ENCODE measurements at regions not wholly inside any gene's neighbourhood (a gene's known extent, or its start where the extent isn't known, plus 50 kb on each side); places are given as distances from the start of the nearest gene placed in this dataset.

DNA sequence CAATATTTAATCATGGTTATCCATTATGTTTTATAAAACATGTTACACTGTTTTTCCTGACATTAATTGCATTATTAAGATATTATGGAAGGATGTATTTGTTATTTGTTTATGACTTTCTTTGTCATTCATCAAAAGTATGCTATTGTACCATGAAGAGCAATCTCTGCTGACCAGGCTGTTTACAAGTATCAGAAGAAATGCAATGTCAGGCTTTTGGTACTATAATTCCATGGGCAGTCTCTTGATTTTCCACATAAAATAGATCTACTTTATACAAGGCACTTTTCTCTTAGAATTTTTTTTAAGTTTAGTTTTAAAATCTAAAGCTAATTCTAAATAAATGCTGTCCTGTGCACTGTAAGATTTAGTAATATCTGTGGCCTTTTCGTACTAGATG is 196.6 kb downstream of the COX7C start:
- no peak overlapping the region for H3K4me2 ChIP-seq (ENCODE audit: insufficient read depth, low read length)
- H3K4me1 ChIP-seq (ENCODE audit: control insufficient read depth, extremely low read depth, insufficient read depth, low read length): no peaks in the 10 kb centered on the region
- no peaks in the 10 kb centered on the region for H3K36me3 ChIP-seq (ENCODE audit: control insufficient read depth in 2 of 2, extremely low read depth in 1 of 2, insufficient read depth in 2 of 2, low read length in 2 of 2)
- no peak overlapping the region for H3K27ac ChIP-seq (ENCODE audit: insufficient read depth, low read depth, low read length)
- FAIRE-seq (no peak), DNase-seq (ENCODE audit: low read depth, low spot score) (no peak)
- POLR2A ChIA-PET: no interaction called here
- CTCF ChIA-PET: no interaction called here
- H3K79me2 ChIP-seq (ENCODE audit: control insufficient read depth, insufficient read depth, low read length): no peaks in the 10 kb centered on the region
- intact Hi-C loops (cut with micrococcal nuclease) (no loop called here), dilution Hi-C loops (cut with MboI; ENCODE audit: extremely low pct_ligation_motif_present, low sequenced_read_pairs) (no loop called here)
- no peak overlapping the region for H3K9ac ChIP-seq (replicated peaks; ENCODE audit: extremely low read depth, insufficient read depth, low read length)
- no TSS peak for BruUV-seq (replicated peaks)
- no peaks in the 10 kb centered on the region for H3K9me1 ChIP-seq (replicated peaks; ENCODE audit: control insufficient read depth, extremely low read depth, insufficient read depth, low read length)
- H3K27me3 ChIP-seq (ENCODE audit: control insufficient read depth in 2 of 2, insufficient read depth in 2 of 2, low read length in 2 of 2): no peaks in the 10 kb centered on the region
- no peaks in the 10 kb centered on the region for H4K20me1 ChIP-seq (replicated peaks; ENCODE audit: control insufficient read depth, extremely low read depth, insufficient read depth, low read length)
- H3K9me3 ChIP-seq (replicated peaks; ENCODE audit: control insufficient read depth, insufficient read depth, low read length): no peaks in the 10 kb centered on the region
- TF ChIP-seq POLR2AphosphoS5 (IDR thresholded peaks at IDR 0.05; ENCODE audit: insufficient read depth, low read depth, low read length) (no peak), GATA2 (IDR thresholded peaks at IDR 0.05; ENCODE audit: insufficient read depth, insufficient read length, low read depth, low read length) (no peak), FOS (IDR thresholded peaks at IDR 0.05; ENCODE audit: borderline replicate concordance, insufficient read depth, low read length) (no peak)
- no peak overlapping the region for H3K4me3 ChIP-seq (replicated peaks in 1 of 3; ENCODE audit: insufficient read depth in 1 of 3, low read depth in 1 of 3, low read length in 3 of 3)
- no peak overlapping the region for H2AFZ ChIP-seq (ENCODE audit: low read depth, low read length)

DNA sequence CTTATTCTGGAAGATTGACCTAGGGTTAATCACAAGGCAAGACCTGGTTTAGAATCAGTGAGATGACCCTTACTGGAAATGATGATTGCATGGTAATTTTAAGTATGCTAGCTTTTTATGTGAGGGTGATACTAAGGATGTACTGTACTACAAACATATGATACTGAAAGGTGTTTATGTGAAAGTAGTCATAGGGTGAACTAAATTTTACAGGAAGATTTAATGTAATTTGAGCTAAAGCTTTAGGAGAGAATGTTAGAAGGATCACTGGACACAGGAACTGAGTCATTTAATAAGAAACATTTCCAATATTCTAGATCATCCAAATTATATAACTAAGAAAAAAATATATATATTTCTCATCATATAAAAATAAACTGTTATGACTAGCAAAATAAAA is 197.2 kb downstream of the COX7C start:
- DNase-seq (ENCODE audit: low read depth, low spot score) (no peak), FAIRE-seq (no peak)
- no peak overlapping the region for H2AFZ ChIP-seq (ENCODE audit: low read depth, low read length)
- no peaks in the 10 kb centered on the region for H3K9me3 ChIP-seq (replicated peaks; ENCODE audit: control insufficient read depth, insufficient read depth, low read length)
- H3K27me3 ChIP-seq (ENCODE audit: control insufficient read depth in 2 of 2, insufficient read depth in 2 of 2, low read length in 2 of 2): no peaks in the 10 kb centered on the region
- intact Hi-C loops (cut with micrococcal nuclease) (no loop called here), dilution Hi-C loops (cut with MboI; ENCODE audit: extremely low pct_ligation_motif_present, low sequenced_read_pairs) (no loop called here)
- no peak overlapping the region for H3K9ac ChIP-seq (replicated peaks; ENCODE audit: extremely low read depth, insufficient read depth, low read length)
- no TSS peak for BruUV-seq (replicated peaks)
- ChIA-PET POLR2A (no interaction called here), CTCF (no interaction called here)
- H3K79me2 ChIP-seq (ENCODE audit: control insufficient read depth, insufficient read depth, low read length): no peaks in the 10 kb centered on the region
- no peak overlapping the region for H3K4me3 ChIP-seq (replicated peaks in 1 of 3; ENCODE audit: insufficient read depth in 1 of 3, low read depth in 1 of 3, low read length in 3 of 3)
- H3K4me1 ChIP-seq (ENCODE audit: control insufficient read depth, extremely low read depth, insufficient read depth, low read length): no peaks in the 10 kb centered on the region
- no peak overlapping the region for H3K4me2 ChIP-seq (ENCODE audit: insufficient read depth, low read length)
- no peaks in the 10 kb centered on the region for H3K36me3 ChIP-seq (ENCODE audit: control insufficient read depth in 2 of 2, extremely low read depth in 1 of 2, insufficient read depth in 2 of 2, low read length in 2 of 2)
- H4K20me1 ChIP-seq (replicated peaks; ENCODE audit: control insufficient read depth, extremely low read depth, insufficient read depth, low read length): no peaks in the 10 kb centered on the region
- no peak overlapping the region for H3K27ac ChIP-seq (ENCODE audit: insufficient read depth, low read depth, low read length)
- H3K9me1 ChIP-seq (replicated peaks; ENCODE audit: control insufficient read depth, extremely low read depth, insufficient read depth, low read length): no peaks in the 10 kb centered on the region
- TF ChIP-seq FOS (IDR thresholded peaks at IDR 0.05; ENCODE audit: borderline replicate concordance, insufficient read depth, low read length): no peak
- TF ChIP-seq, protein P1, sequence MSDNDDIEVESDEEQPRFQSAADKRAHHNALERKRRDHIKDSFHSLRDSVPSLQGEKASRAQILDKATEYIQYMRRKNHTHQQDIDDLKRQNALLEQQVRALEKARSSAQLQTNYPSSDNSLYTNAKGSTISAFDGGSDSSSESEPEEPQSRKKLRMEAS (IDR thresholded peaks at IDR 0.05; ENCODE audit: insufficient read depth, insufficient read length): no peak
- TF ChIP-seq JUN (IDR thresholded peaks at IDR 0.05; ENCODE audit: borderline replicate concordance, insufficient read depth, insufficient read length, low read depth): no peak
- TF ChIP-seq, protein P2, sequence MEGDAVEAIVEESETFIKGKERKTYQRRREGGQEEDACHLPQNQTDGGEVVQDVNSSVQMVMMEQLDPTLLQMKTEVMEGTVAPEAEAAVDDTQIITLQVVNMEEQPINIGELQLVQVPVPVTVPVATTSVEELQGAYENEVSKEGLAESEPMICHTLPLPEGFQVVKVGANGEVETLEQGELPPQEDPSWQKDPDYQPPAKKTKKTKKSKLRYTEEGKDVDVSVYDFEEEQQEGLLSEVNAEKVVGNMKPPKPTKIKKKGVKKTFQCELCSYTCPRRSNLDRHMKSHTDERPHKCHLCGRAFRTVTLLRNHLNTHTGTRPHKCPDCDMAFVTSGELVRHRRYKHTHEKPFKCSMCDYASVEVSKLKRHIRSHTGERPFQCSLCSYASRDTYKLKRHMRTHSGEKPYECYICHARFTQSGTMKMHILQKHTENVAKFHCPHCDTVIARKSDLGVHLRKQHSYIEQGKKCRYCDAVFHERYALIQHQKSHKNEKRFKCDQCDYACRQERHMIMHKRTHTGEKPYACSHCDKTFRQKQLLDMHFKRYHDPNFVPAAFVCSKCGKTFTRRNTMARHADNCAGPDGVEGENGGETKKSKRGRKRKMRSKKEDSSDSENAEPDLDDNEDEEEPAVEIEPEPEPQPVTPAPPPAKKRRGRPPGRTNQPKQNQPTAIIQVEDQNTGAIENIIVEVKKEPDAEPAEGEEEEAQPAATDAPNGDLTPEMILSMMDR (IDR thresholded peaks at IDR 0.05; ENCODE audit: extremely low read depth in 1 of 2, insufficient read depth in 1 of 2, low read depth in 1 of 2, low read length in 2 of 2): no peak
- no peak for TF ChIP-seq GATA2 (IDR thresholded peaks at IDR 0.05; ENCODE audit: insufficient read depth, insufficient read length, low read depth, low read length)
- no peak for TF ChIP-seq POLR2A (IDR thresholded peaks at IDR 0.05; ENCODE audit: low read depth, low read length)
- TF ChIP-seq MYC (IDR thresholded peaks at IDR 0.05; ENCODE audit: low read depth, low read length): no peak
